SK-N-DZ (cell line): ENCODE measurements at regions not wholly inside any gene's neighbourhood (a gene's known extent, or its start where the extent isn't known, plus 50 kb on each side); places are given as distances from the start of the nearest gene placed in this dataset.

Experiments used
- DNase-seq: peaks from one replicate; pipeline ENCODE4 v3.0.0-alpha.2; 2015; ENCODE audit warnings: low spot score

DNA sequence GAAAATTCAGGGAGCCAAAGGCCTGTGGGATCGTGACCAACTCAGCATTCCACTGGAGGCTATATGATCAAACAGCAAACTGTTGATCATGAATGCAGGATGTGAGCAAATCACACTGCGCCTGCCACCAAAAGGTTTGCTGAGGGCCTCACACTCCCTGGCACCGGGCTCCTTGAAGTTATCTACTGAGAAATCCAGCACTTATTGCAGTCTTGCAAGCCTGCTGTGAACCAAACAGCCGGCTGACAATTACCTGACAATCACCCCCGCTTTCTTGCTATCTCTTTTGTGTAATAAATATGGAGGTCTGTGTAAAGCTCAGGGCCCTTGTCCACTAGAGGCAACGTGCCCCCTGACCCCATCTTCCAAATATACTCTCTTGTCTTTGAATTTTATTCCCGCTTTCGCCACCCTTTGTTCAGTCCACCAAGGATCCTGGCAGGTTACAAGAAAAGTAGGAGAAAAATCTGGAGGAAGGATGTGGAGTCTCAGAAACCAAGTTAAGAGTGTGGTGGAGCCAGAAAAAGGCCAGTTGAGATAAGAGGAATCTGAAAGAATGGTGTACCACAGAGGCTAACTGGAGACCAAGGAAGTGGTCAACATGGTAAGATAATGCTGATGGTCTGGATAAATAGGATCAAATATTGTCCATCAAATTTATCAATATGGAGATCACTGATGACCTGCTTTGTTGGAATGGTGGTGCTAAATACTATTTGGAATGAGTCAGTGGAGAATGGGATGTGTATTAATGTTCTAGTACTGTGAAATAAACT is 229.2 kb downstream of the ALX1 start:
- DNase-seq = no peak

DNA sequence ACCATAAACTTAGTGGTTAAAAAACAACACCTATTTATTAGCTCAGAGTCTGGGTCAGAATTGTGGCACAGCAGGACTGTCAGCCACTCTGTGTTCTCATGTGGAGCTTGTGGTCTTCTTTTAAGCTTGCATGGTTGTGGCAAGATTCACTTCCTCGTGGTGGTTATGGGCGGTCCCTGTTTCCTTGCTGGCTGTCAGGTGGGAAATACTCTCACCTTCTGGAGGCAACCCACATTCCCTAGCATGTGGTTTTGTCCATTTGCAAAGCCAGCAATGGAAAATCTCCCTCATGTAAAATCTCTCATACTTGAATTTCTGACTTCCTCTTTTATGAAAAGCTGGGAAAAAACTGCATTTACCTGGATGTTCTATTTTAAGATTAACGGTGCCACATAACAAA is 229.8 kb downstream of the ALX1 start:
- DNase-seq = no peak

DNA sequence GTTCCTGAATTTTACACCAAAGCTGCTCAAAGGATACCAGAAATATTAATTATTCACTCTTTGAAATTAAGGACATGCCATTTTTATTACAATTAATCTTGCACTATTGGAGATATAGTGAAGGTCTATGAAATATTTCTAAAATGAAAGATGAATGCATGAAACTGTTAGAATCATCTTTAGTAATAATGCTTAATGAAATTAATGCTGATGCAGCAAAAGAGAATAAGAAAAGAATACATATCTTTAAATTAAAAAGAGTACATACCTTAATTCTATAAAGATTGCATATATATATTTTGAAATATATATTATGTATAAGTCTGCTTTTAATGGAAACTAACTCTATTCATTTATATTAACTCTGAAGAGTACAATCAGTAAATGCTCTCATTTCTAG is 236.0 kb downstream of the ALX1 start:
- no peak for DNase-seq

- no peak for DNase-seq
These were observed 236.8 kb downstream of the ALX1 start for GRCh38 chr12:85516667-85517325.

DNA sequence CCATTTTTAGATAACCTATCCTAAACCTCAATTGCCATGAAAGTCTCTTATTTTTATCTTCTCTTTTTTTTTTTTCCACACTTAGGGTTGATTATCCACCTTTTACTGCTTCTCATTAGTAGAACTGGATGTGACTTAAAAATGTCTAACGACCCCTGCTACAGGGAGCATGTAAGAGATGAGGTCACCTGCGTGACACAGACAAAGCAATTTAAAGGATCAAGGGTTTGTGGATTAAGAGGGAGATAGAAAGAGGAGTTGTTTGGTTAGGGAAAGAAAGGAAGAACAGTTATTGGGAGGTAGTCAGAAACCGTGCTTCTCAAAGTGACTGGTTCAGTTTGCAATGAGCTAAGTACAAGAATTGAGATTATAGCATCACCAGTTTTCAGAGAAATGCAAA is 239.1 kb downstream of the ALX1 start:
- DNase-seq = no peak

DNA sequence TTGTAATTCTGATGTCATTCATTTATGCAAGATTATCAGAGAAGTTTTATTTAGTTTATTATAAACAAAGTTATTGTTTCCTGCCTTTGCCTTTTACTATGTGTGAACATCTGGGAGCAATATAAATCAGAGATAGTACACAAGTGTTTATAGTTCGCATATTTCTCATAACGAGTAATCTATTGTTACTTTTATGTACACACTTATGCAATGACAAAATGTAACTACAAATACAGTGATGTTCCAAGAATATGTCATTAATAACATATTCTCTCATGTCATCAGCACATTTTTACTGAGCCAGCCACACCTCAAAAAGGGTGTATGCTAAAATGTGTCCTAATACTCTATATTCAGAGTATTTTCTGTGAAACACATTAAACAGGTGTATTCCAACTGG is 243.2 kb downstream of the ALX1 start:
- no peak for DNase-seq

DNA sequence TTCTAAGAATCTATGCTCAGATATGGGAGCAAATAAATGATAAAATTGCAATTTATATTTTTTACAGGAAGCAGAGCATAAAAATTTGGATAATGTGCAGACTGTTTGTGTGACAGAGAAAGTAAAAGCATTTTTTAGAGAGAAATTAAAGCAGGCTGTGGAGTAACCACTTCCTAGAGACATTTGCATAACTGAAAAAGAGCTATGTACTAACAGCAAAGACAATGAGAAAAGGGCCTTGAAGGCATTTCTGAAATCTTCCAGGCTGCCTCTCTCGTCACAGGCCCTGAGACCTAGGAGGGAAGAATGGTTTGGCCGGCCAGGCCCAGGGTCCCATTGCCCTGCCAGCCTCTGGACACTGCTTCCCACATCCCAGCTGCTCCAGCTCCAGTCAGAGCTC is 247.2 kb downstream of the ALX1 start:
- DNase-seq = no peak

GRCh38 chr12:85529896-85530295 is 249.9 kb downstream of the ALX1 start:
- DNase-seq = no peak

DNA sequence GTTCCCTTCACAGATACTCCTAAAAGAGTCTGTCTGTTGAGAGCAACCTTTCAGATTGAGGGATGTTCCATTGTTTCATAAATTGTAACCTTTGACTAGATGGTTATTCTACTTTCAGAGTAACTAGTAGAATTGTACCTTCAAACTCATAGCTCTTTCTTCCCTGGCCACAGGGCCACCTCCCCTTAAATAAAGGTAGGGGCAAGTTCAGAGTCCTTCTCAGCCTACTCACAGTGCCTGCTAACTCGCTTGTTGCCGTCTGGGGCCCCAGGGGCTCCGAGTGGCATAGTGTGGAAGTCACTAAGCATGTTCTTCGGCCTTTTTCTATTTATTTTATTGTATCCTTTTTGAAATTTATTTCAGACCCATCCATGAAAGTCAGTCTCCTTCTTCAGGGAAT is 250.4 kb downstream of the ALX1 start:
- no peak for DNase-seq

DNA sequence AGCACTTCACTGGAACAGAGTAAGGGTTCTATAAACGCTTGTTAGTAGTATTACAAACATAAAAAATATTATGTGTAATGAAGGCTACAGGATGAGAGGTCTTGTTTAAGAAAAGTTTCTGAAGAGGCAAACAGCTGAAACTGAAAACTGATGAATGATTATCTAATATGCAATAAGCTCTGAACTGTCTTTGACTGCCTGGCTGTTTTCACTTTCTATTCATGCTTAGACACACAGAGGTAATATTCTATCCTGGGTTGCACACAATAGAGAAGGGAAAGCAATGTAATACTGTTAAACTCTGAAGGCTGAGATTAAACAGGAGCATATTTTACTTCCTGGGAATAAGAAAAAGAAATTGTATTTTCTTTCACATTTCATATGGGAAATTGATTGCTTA is 251.3 kb downstream of the ALX1 start:
- DNase-seq = no peak

- no peak for DNase-seq
These were observed 269.6 kb downstream of the ALX1 start for GRCh38 chr12:85549640-85550039.

DNA sequence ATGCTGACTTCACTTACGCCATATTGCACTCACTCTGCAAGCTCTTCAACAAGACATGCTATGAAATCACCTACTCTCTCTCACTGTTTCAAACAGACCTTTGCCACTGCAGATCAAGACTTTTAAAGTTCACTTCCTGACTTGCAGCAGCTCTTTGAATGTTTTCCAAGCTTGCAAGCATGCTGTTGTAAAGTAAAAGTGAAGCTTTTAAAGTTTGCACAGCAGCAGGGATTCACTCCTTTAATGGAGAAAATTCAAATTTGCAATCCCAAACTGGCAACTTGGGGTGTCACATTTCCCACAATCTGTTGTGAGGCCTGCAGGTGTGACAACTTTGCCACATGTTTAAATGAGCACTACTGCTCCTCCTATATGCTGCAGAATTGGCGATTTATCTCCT is 270.9 kb downstream of the ALX1 start:
- DNase-seq = no peak

DNA sequence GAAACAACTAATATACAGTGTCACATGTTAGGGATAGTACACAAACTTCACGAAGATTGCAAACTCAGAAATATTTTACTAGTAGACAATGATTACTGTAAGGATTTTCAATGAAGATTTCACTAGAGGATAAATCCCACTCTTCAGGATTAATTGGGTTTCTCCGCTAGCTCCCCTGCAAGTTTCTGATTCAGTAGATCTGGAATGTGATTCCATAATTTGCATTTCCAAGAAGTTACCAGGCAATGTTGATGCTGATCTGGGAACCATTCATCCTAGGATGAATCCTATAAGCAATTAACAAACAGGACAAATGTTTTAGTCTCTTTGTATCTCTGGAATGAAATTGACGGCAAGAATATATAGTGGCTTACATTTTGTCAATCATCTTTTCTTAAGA is 272.4 kb downstream of the ALX1 start:
- DNase-seq = no peak

GRCh38 chr12:85557850-85558249 is 277.8 kb downstream of the ALX1 start:
- DNase-seq = no peak

DNA sequence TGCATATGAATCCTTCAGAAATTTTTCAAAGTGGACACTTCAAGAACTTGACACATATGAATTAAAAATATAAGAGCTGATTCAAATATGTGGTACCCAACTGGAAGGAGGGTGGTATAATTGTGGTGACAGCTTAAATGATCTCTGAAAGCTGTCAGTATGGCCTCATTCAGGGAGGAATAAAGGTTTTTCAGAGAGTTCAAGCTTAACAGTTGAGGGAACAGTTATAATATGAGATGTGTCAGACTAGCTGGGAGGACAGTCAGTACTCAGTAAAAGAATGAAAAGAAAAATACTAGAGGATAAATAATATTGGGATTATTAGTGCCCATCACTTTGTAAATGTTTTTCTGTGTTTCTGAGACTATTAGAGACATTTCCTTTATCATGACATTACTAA is 277.5 kb downstream of the RASSF9 start:
- DNase-seq = no peak

DNA sequence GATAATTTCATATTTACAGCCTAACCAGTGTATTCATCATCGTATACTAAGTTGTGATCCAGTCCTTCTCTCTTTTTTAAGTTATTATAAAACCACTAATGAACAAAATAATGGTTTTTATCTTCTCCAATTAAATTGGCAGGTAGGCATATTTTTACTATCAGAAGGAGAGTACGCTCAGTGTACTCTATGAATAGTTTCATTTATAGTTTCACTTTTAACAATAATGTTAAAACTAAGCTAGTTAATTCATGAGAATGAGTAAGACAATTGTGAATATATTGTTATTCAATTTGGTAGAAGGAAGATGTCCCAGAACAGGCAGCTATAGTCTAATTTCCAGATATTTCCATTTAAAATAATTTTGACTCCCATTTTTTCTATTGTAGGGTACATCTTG is 277.1 kb downstream of the RASSF9 start:
- no peak for DNase-seq

GRCh38 chr12:85559536-85559935 is 276.7 kb downstream of the RASSF9 start:
- no peak for DNase-seq

- no peak for DNase-seq
These were observed 273.4 kb downstream of the RASSF9 start for GRCh38 chr12:85562765-85563164.

DNA sequence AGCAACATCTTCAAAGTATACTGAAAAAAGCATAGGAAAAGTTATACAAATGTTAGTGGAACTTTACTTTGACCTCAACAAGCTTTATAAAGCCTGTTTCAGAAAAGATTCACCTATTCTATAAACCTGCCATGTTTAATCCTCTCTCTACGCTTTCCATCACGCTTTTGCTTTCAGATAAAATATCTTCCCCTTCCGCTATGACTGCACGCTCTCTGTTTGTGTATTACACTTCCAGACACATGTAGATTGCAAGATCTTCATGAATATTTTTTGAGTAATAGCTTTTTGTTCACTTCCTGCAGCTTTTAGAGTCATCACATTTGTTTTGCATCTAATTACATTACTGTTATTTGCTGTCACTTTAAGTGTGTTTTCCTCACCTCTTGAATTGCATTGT is 271.4 kb downstream of the RASSF9 start:
- no peak for DNase-seq

- no peak for DNase-seq
These were observed 267.7 kb downstream of the RASSF9 start for GRCh38 chr12:85568395-85569103.

DNA sequence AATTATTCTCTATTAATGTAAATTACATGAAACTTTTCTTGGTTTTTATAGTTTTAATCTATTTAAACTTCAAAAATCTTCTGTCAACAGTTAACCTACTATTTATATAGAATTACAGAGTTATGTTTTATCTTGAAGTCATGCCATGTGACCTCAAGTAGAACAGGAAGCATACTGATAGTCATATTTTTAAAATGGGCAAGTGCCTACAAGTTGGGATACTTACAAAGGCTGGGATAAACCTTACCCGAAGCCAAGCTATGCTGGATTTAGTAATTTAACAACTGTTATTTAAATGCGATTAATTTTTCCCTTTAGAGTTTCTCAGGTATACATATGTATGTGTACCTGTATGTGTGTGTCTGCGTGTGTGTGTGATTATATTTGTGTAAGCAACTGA is 266.9 kb downstream of the RASSF9 start:
- DNase-seq = no peak

DNA sequence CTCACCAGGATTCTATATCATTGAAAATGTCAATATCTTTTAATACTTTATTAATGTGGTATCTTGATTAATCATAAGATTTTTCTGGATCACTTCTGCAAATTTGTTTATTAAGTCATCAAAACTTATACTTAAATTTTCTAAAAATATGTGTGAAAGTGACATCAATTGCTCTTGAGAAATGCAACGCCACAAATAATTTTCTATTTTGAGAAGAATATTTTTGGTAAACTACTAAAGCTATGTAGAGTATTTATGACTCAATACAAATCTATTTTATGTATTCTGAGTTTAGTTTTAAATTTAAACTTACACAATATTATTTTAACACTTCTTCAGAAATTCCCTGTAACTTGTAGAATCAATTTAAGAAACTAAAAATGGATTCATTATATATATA is 263.3 kb downstream of the RASSF9 start:
- no peak for DNase-seq

DNA sequence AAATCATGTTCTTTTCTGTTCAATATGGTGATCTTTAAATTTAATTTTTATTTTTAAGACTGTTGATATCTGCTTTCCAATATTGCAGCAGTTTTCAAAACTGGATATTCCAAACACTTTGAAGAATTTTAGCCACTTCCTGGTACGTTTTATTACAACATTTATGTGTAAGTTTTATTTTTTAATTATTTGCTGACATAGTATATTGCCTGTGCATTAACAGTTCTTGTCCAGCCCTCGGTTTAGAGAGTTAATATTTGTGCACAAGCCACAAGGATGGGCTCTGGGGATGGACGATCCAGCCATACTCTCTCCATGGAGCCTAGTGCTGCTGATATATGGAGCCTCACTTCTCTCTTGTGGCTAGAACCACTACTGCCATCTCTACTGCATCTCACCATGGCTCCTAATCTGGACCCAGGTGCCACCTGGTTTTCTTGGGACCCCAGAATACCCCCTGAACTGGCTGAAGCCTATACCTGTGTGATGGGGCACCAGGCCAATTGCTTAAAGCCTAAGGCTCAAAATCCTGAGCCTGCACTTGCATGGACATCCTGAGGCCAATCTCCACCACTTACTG is 262.5 kb downstream of the RASSF9 start:
- DNase-seq = no peak
